ENCODE measurements at regions not wholly inside any gene's neighbourhood (a gene's known extent, or its start where the extent isn't known, plus 50 kb on each side); places are given as distances from the start of the nearest gene placed in this dataset.

DNA sequence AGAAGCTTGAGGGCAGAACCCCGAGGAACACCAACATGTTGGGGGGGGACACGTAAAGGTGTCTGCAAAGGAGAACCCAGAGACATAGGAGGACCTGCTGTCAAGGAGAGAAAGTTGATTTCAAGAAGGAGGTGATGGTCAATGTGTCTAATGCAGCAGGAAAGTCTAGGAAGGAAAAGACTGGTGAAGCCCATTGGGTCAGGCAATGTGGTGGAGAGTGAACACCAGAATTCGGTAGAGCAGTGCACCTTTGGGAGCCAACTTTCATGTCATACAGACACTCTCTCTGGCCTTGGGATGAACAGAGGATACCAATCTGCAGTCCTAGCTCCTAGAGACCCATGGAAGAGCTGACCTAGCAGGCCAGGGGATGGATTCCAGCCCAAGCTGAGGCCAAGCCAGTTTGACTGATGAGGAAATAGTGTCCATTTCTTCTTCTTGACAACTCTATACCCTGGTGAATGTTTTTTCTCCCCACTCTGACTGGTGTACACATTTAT, 101.9 kb downstream of the MYCN start:
- Histone ChIP-seq H2BK15ac (ENCODE audit: low read length) (0 out of 2 replicates have a peak overlapping the region, but pooled peaks have one; percentile 35), H3K18ac (ENCODE audit: extremely low read depth, low read length) (no peak overlapping the region), H3K23ac (ENCODE audit: insufficient read length) (no peak overlapping the region), H3K14ac (ENCODE audit: insufficient read length) (no peak overlapping the region), H3K79me1 (ENCODE audit: low read depth, low read length) (no peaks in the 10 kb centered on the region), H3K4ac (replicated peaks; ENCODE audit: insufficient read length, low read depth, low read length) (no peak overlapping the region), H2BK120ac (replicated peaks; ENCODE audit: low read depth, low read length) (no peak overlapping the region), H3K9ac (replicated peaks in 1 of 4; ENCODE audit: extremely low read depth in 1 of 4, low read depth in 3 of 4, low read length in 3 of 4) (no peak overlapping the region; a peak in 2 of 7 replicates), H3K79me2 (ENCODE audit: control insufficient read depth in 1 of 2, insufficient read depth in 2 of 2, low read length in 2 of 2) (no peaks in the 10 kb centered on the region), H2AK5ac (ENCODE audit: low read depth, low read length) (no peak overlapping the region), H3K56ac (replicated peaks; ENCODE audit: insufficient read length, low read depth, low read length) (no peak overlapping the region), H3K27ac (ENCODE audit: low read depth, low read length) (no peak overlapping the region), H3K4me3 (ENCODE audit: extremely low read depth in 1 of 4, insufficient read depth in 2 of 4, low read depth in 3 of 4, low read length in 4 of 4) (no peak overlapping the region), H4K20me1 (replicated peaks in 1 of 2; ENCODE audit: control insufficient read depth in 1 of 2, insufficient read depth in 2 of 2, low read length in 2 of 2) (no peaks in the 10 kb centered on the region), H3K36me3 (ENCODE audit: control insufficient read depth in 2 of 4, insufficient read depth in 4 of 4, low read length in 3 of 4) (no peaks in the 10 kb centered on the region), H3K27me3 (replicated peaks in 1 of 4; ENCODE audit: control insufficient read depth in 3 of 4, extremely low read depth in 1 of 4, insufficient read depth in 3 of 4, low read length in 3 of 4) (no peaks in the 10 kb centered on the region; a peak in 1 of 7 replicates), H3K23me2 (ENCODE audit: low read depth, low read length) (no peaks in the 10 kb centered on the region; the same call in 1 of the 2 replicates), H2BK5ac (ENCODE audit: low read depth, low read length) (no peak overlapping the region), H3K4me2 (ENCODE audit: insufficient read depth in 1 of 2, low read depth in 2 of 2, low read length in 2 of 2) (no peak overlapping the region), H2BK20ac (ENCODE audit: low read length) (no peak overlapping the region), H2AFZ (ENCODE audit: low read length) (no peak overlapping the region), H3K4me1 (replicated peaks in 1 of 4; ENCODE audit: control insufficient read depth in 3 of 4, insufficient read depth in 4 of 4, low read length in 3 of 4) (peaks cover 0 to 3% (median 0%) of the 10 kb centered on the region in 4 experiments; a peak in 3 of 7 replicates), H4K91ac (replicated peaks; ENCODE audit: insufficient read length, low read length) (no peak overlapping the region), H3K9me3 (ENCODE audit: insufficient read depth in 2 of 2, low read depth in 1 of 2, low read length in 1 of 2) (no peaks in the 10 kb centered on the region), H4K5ac (ENCODE audit: insufficient read length, low read depth, low read length) (no peak overlapping the region), H4K8ac (ENCODE audit: extremely low read depth, insufficient read depth, low read length) (no peak overlapping the region), H2BK12ac (ENCODE audit: low read depth, low read length) (no peak overlapping the region)
- WGBS, 2 experiments (ENCODE audit: extremely low coverage in 1 of 2, insufficient coverage in 1 of 2, insufficient read length in 1 of 2, insufficient replicate concordance in 2 of 2, low coverage in 1 of 2, low lambda C conversion rate in 2 of 2, missing lambda C conversion rate in 1 of 2) = 92% methylated on average over 3 of the region's 3 CpGs; no CpG with 5 or more reads in 1 of the 2 experiments
- no peak for FAIRE-seq
- no peak for DNase-seq (ENCODE audit: low read depth in 1 of 2, low spot score in 2 of 2)
- CTCF ChIA-PET (ENCODE audit: partially characterized antibody) = interaction anchor here (2.2 kb wide), 1 partner anchor 9 kb away, joined by 10 read pairs; no protein-coding TSS in a partner anchor
- POLR2A ChIA-PET (ENCODE audit: partially characterized antibody) = no interaction called here
- TF ChIP-seq SP2 (IDR thresholded peaks at IDR 0.05; ENCODE audit: low read length) (no peak), CBX5 (IDR thresholded peaks at IDR 0.05; ENCODE audit: low read depth, low read length) (no peak), JUND (IDR thresholded peaks at IDR 0.05; ENCODE audit: low read length) (no peak), FOSL1 (IDR thresholded peaks at IDR 0.05; ENCODE audit: insufficient read depth, low read depth, low read length) (no peak), MAFK (IDR thresholded peaks at IDR 0.05; ENCODE audit: low read depth, low read length) (no peak), NRF1 (IDR thresholded peaks at IDR 0.05; ENCODE audit: low read depth, low read length) (no peak), NANOG (IDR thresholded peaks at IDR 0.05; ENCODE audit: insufficient read depth, low read depth, low read length, poor library complexity, severe bottlenecking) (no peak), KDM4A (IDR thresholded peaks at IDR 0.05; ENCODE audit: low read depth, low read length, severe bottlenecking) (no peak), RXRA (IDR thresholded peaks at IDR 0.05; ENCODE audit: insufficient read depth, low read depth, low read length) (no peak)
- TF ChIP-seq, protein P1, sequence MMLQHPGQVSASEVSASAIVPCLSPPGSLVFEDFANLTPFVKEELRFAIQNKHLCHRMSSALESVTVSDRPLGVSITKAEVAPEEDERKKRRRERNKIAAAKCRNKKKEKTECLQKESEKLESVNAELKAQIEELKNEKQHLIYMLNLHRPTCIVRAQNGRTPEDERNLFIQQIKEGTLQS (IDR thresholded peaks at IDR 0.05; ENCODE audit: insufficient read depth, low read depth, low read length) = no peak
- TF ChIP-seq, protein P2, sequence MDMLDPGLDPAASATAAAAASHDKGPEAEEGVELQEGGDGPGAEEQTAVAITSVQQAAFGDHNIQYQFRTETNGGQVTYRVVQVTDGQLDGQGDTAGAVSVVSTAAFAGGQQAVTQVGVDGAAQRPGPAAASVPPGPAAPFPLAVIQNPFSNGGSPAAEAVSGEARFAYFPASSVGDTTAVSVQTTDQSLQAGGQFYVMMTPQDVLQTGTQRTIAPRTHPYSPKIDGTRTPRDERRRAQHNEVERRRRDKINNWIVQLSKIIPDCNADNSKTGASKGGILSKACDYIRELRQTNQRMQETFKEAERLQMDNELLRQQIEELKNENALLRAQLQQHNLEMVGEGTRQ (IDR thresholded peaks at IDR 0.05; ENCODE audit: low read length) = no peak
- TF ChIP-seq, protein P3, sequence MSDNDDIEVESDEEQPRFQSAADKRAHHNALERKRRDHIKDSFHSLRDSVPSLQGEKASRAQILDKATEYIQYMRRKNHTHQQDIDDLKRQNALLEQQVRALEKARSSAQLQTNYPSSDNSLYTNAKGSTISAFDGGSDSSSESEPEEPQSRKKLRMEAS (IDR thresholded peaks at IDR 0.05) = no peak

All from H1 (cell line).